Panc1 (cell line): ENCODE measurements at regions not wholly inside any gene's neighbourhood (a gene's known extent, or its start where the extent isn't known, plus 50 kb on each side); places are given as distances from the start of the nearest gene placed in this dataset.

Experiments
- ATAC-seq: fragments of 200-7000 bp; cut with Tn5 transposase; 2 replicates; pipeline ENCODE4 v1.9.1; 2020; ENCODE audit warnings: mild to moderate bottlenecking, moderate library complexity
- BruUV-seq: library from RNA; stranded (reverse); fragments of 400-500 nt; replicated peaks from 2 replicates; lab custom pipeline; 2021; lab: Mats Ljungman, UMichigan
- CTCF ChIA-PET: fragments of 300-600 bp; sonication (Branson Sonifier 250); formaldehyde crosslinking; loops from one replicate; lab custom pipeline; 2022; ENCODE audit warnings: antibody characterized with exemption; lab: Charles Lee
- POLR2A ChIA-PET: fragments of 300-600 bp; sonication (Branson Sonifier 250); formaldehyde crosslinking; loops from one replicate; lab custom pipeline; 2022; ENCODE audit warnings: antibody characterized with exemption; lab: Charles Lee
- DNase-seq: peaks from one replicate; pipeline ENCODE4 v3.0.0-alpha.2; 2010; ENCODE audit warnings: low read depth, low spot score
- H3K27ac ChIP-seq: 2 replicates; pipeline ENCODE4 v1.5.1; 2011; ENCODE audit warnings: mild to moderate bottlenecking, low read length, inconsistent platforms
- H3K27me3 ChIP-seq: fragments of 200-500 bp; sonication (Bioruptor generic); 2 replicates; pipeline ENCODE4 v1.6.0; 2014; ENCODE audit warnings: low read length, inconsistent platforms; ENCODE audit not compliant: control insufficient read depth, insufficient read depth
- H3K36me3 ChIP-seq: fragments of 200-500 bp; sonication (Bioruptor generic); 2 replicates; pipeline ENCODE4 v1.5.1; 2014; ENCODE audit warnings: inconsistent platforms, mild to moderate bottlenecking, low read length, moderate library complexity; ENCODE audit not compliant: control insufficient read depth, insufficient read depth
- H3K4me1 ChIP-seq: 2 replicates; pipeline ENCODE4 v1.5.1; 2011; ENCODE audit warnings: inconsistent platforms, mild to moderate bottlenecking, low read length, moderate library complexity; ENCODE audit not compliant: control insufficient read depth, insufficient read depth
- H3K4me3 ChIP-seq, 2 experiments: 2 replicates each; pipeline ENCODE4 v1.5.1; 2011 to 2012; ENCODE audit warnings: low read depth in 2 of 2, low read length in 2 of 2, mild to moderate bottlenecking in 2 of 2, inconsistent platforms in 1 of 2, moderate library complexity in 1 of 2
- H3K9me3 ChIP-seq: fragments of 200-500 bp; sonication (Bioruptor generic); 2 replicates; pipeline ENCODE4 v1.5.1; 2014; ENCODE audit warnings: low read depth, mild to moderate bottlenecking, inconsistent platforms, low read length, moderate library complexity; ENCODE audit not compliant: control insufficient read depth, insufficient read depth
- POLR2AphosphoS5 ChIP-seq: IDR thresholded peaks from 2 replicates; pipeline ENCODE4 v1.6.1; 2012; ENCODE audit warnings: mild to moderate bottlenecking, low read depth, low read length, moderate library complexity
- SIN3A ChIP-seq: IDR thresholded peaks from 2 replicates; pipeline ENCODE4 v1.6.1; 2012; ENCODE audit warnings: low read depth, mild to moderate bottlenecking, low read length, moderate library complexity, borderline replicate concordance; ENCODE audit not compliant: insufficient read depth
- TCF7L2 ChIP-seq: IDR thresholded peaks from 2 replicates; pipeline ENCODE4 v1.6.1; 2011; ENCODE audit warnings: mild to moderate bottlenecking, low read depth, low read length, inconsistent platforms
- in situ Hi-C: cut with HindIII; loops from 2 replicates; pipeline ENCODE4 v1.10.0; 2016; ENCODE audit warnings: low sequenced_read_pairs, low pct_unique_long_range_greater_than_20kb
- intact Hi-C: fragments of 100-400 bp; cut with micrococcal nuclease; formaldehyde crosslinking; loops from one replicate; pipeline ENCODE4 v1.10.0; 2022; ENCODE audit not compliant: unreplicated experiment
- TF ChIP-seq, protein P1 (sequence below): fragments of 450-650 bp; IDR thresholded peaks from 2 replicates; pipeline ENCODE4 v1.5.1; 2017; ENCODE audit warnings: mild to moderate bottlenecking
- TF ChIP-seq, protein P2 (sequence below), 2 experiments: IDR thresholded peaks; 2 replicates each; pipeline ENCODE4 v1.6.1; 2011 to 2012; ENCODE audit warnings: low read depth in 2 of 2, control low read depth in 1 of 2, low read length in 1 of 2, mild to moderate bottlenecking in 1 of 2, moderate library complexity in 1 of 2; ENCODE audit not compliant: insufficient read depth in 1 of 2

DNA sequence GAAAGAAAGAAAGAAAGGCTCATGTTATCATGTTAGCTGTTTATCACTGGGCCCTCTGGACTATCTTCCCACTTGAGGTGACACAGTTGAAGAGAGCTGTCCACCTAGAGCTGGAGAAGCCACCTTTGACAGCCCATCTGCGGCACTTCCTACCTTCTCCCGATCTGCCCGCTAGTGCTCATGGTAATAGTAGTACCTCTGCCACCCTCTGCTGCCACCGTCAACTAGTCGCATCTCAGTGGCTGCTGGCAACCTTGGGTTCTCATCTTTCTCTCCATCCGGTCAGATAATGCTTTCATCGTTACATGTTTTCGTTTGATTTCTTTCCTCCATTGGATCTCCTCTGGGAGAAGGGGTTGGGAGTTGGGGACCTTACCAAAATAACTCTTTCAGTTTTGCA lies 63.2 kb upstream of the COPS8 start:
- intact Hi-C loops (no loop called here), in situ Hi-C loops (no loop called here)
- H3K27ac ChIP-seq, result no peak overlapping the region
- H3K4me1 ChIP-seq, result no peaks in the 10 kb centered on the region
- H3K4me3 ChIP-seq, result no peak overlapping the region
- TF ChIP-seq TCF7L2 (no peak), POLR2AphosphoS5 (no peak)
- BruUV-seq, result no TSS peak
- no peaks in the 10 kb centered on the region for H3K9me3 ChIP-seq
- no peaks in the 10 kb centered on the region for H3K36me3 ChIP-seq
- no peak for ATAC-seq
- H3K27me3 ChIP-seq, result peaks cover 7% of the 10 kb centered on the region; the same call in 1 of the 2 replicates
- no peak for DNase-seq
- ChIA-PET CTCF (interaction anchor here (0.7 kb wide), 1 partner anchor 486 kb away, joined by 3 read pairs; no protein-coding TSS in a partner anchor), POLR2A (no interaction called here)

DNA sequence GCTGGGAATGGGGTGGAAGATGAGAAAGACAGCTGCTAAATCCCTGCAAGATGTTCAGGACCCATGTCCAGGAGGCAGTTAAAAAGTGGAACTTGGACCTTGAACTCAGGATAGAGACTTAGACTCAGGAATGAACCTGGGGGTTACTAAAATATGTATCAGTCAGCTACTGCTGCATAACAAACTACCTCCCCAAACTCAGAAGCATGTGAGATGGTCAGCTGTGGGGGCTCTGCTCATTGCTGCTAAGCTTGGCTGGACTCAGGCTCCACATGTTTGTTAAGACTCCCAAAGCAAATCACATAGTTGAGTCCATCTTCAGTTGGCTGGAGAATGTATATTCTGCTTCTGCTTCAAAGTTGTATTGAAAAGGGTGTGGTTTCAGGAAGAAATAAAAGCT lies 61.4 kb upstream of the COPS8 start:
- in situ Hi-C loops (no loop called here), intact Hi-C loops (no loop called here)
- Histone ChIP-seq H3K9me3 (no peaks in the 10 kb centered on the region), H3K36me3 (no peaks in the 10 kb centered on the region), H3K4me3 (no peak overlapping the region), H3K4me1 (no peaks in the 10 kb centered on the region), H3K27ac (no peak overlapping the region), H3K27me3 (peaks cover 7% of the 10 kb centered on the region; the same call in 1 of the 2 replicates)
- DNase-seq, result no peak
- no TSS peak for BruUV-seq
- POLR2A ChIA-PET, result no interaction called here
- ATAC-seq, result no peak
- no peak for TF ChIP-seq TCF7L2
- TF ChIP-seq SIN3A, result no peak
- TF ChIP-seq, protein P1, sequence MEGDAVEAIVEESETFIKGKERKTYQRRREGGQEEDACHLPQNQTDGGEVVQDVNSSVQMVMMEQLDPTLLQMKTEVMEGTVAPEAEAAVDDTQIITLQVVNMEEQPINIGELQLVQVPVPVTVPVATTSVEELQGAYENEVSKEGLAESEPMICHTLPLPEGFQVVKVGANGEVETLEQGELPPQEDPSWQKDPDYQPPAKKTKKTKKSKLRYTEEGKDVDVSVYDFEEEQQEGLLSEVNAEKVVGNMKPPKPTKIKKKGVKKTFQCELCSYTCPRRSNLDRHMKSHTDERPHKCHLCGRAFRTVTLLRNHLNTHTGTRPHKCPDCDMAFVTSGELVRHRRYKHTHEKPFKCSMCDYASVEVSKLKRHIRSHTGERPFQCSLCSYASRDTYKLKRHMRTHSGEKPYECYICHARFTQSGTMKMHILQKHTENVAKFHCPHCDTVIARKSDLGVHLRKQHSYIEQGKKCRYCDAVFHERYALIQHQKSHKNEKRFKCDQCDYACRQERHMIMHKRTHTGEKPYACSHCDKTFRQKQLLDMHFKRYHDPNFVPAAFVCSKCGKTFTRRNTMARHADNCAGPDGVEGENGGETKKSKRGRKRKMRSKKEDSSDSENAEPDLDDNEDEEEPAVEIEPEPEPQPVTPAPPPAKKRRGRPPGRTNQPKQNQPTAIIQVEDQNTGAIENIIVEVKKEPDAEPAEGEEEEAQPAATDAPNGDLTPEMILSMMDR, result no peak
- no peak for TF ChIP-seq POLR2AphosphoS5
- CTCF ChIA-PET, result no interaction called here

DNA sequence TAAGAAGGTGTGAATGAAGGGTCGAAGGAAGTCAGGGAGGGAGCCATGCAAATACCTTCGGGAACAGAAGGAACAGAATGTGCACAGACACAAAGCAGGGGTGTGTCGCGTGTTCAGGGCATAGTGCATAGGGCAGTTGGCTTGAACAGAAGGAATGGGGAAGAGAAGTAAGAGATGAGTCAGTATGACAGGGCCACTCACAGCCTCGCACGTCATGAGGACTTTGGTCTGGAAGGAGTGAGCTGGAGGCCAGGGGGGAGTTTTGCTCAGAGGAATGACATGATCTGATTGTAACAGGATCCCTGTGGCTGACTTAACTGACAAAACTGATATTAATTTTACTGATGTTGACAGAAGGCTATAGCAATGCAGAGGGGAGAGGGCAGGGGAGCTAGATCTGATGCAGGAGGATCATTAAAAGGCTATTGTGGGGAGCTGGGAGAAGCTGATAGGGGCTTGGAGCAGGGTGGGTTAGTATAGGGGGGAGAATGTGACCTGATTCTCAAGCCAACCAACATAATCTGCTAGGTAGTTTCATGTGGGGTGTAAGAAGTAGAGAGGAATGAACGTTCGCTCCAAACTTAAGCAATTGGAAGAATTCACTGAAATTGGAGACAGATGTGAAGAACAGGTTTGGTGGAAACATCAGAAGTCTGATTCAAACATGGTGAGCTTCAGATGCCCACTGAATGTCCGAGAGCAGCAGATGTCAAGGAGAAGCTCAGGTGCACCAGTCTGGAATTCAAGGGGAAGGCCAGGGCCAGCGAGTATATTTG lies 60.4 kb upstream of the COPS8 start:
- Histone ChIP-seq H3K36me3 (no peaks in the 10 kb centered on the region), H3K9me3 (no peaks in the 10 kb centered on the region), H3K27me3 (peaks cover 7% of the 10 kb centered on the region; the same call in 1 of the 2 replicates), H3K27ac (no peak overlapping the region), H3K4me1 (no peaks in the 10 kb centered on the region), H3K4me3 (no peak overlapping the region)
- no peak for TF ChIP-seq TCF7L2
- TF ChIP-seq SIN3A, result no peak
- TF ChIP-seq, protein P2, sequence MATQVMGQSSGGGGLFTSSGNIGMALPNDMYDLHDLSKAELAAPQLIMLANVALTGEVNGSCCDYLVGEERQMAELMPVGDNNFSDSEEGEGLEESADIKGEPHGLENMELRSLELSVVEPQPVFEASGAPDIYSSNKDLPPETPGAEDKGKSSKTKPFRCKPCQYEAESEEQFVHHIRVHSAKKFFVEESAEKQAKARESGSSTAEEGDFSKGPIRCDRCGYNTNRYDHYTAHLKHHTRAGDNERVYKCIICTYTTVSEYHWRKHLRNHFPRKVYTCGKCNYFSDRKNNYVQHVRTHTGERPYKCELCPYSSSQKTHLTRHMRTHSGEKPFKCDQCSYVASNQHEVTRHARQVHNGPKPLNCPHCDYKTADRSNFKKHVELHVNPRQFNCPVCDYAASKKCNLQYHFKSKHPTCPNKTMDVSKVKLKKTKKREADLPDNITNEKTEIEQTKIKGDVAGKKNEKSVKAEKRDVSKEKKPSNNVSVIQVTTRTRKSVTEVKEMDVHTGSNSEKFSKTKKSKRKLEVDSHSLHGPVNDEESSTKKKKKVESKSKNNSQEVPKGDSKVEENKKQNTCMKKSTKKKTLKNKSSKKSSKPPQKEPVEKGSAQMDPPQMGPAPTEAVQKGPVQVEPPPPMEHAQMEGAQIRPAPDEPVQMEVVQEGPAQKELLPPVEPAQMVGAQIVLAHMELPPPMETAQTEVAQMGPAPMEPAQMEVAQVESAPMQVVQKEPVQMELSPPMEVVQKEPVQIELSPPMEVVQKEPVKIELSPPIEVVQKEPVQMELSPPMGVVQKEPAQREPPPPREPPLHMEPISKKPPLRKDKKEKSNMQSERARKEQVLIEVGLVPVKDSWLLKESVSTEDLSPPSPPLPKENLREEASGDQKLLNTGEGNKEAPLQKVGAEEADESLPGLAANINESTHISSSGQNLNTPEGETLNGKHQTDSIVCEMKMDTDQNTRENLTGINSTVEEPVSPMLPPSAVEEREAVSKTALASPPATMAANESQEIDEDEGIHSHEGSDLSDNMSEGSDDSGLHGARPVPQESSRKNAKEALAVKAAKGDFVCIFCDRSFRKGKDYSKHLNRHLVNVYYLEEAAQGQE (IDR thresholded peaks at IDR 0.05; ENCODE audit: insufficient read depth in 1 of 2, low read depth in 2 of 2, low read length in 1 of 2), result no peak
- no peak for TF ChIP-seq POLR2AphosphoS5
- TF ChIP-seq, protein P1, result no peak
- in situ Hi-C loops, result no loop called here
- DNase-seq (no peak), ATAC-seq (no peak)
- intact Hi-C loops, result no loop called here
- ChIA-PET POLR2A (no interaction called here), CTCF (interaction anchor here (0.7 kb wide), 1 partner anchor 449 kb away, joined by 3 read pairs; no protein-coding TSS in a partner anchor)
- BruUV-seq, result no TSS peak
